ENCODE measurements at regions not wholly inside any gene's neighbourhood (a gene's known extent, or its start where the extent isn't known, plus 50 kb on each side); places are given as distances from the start of the nearest gene placed in this dataset.

- Histone ChIP-seq H3K18ac (ENCODE audit: insufficient read length, low read depth, low read length) (no peak overlapping the region), H3K79me2 (ENCODE audit: insufficient read depth, low read length) (no peaks in the 10 kb centered on the region), H3K14ac (ENCODE audit: insufficient read depth, low read length) (no peak overlapping the region), H2AK5ac (ENCODE audit: insufficient read length, low read length) (no peak overlapping the region), H4K5ac (ENCODE audit: insufficient read length, low read depth, low read length) (no peak overlapping the region), H3K23me2 (ENCODE audit: insufficient read length, low read depth, low read length, poor library complexity, severe bottlenecking) (no peaks in the 10 kb centered on the region), H3T11ph (ENCODE audit: low read length) (no peak overlapping the region), H2BK15ac (ENCODE audit: low read depth, low read length) (no peak overlapping the region), H3K4ac (ENCODE audit: low read depth, low read length) (no peak overlapping the region), H3K9ac (ENCODE audit: extremely low read depth, insufficient read length, low read length) (no peak overlapping the region), H2AFZ (ENCODE audit: low read length) (no peak overlapping the region), H3K23ac (ENCODE audit: insufficient read length, low read depth, low read length) (no peak overlapping the region), H2BK12ac (ENCODE audit: insufficient read length, low read depth, low read length) (no peak overlapping the region), H3K79me1 (ENCODE audit: insufficient read depth, low read depth, low read length, poor library complexity, severe bottlenecking) (no peaks in the 10 kb centered on the region), H3K27ac (ENCODE audit: insufficient read length, low read depth, low read length) (no peak overlapping the region), H2BK120ac (ENCODE audit: low read depth, low read length, poor library complexity, severe bottlenecking) (no peak overlapping the region), H3K9me3 (ENCODE audit: control insufficient read depth, low read depth, low read length) (no peaks in the 10 kb centered on the region), H3K4me1 (ENCODE audit: insufficient read depth, low read length) (no peaks in the 10 kb centered on the region), H2BK5ac (ENCODE audit: insufficient read length, low read length) (no peak overlapping the region), H4K20me1 (ENCODE audit: control insufficient read depth, insufficient read depth, insufficient read length) (no peaks in the 10 kb centered on the region), H4K8ac (replicated peaks; ENCODE audit: insufficient read length, low read depth, low read length) (no peak overlapping the region), H3K27me3 (ENCODE audit: insufficient read depth, low read length) (no peaks in the 10 kb centered on the region), H2BK20ac (ENCODE audit: low read depth, low read length, poor library complexity, severe bottlenecking) (no peak overlapping the region), H3K56ac (ENCODE audit: insufficient read length, low read depth, low read length) (no peak overlapping the region), H4K91ac (ENCODE audit: insufficient read length, low read depth, low read length) (no peak overlapping the region), H3K4me2 (ENCODE audit: insufficient read depth, insufficient read length, low read length) (no peak overlapping the region)
- no peak overlapping the region for H3K4me3 Mint-ChIP-seq
- TF ChIP-seq CTCF (conservative IDR thresholded peaks at IDR 0.05), result no peak
- H3K9me3 Mint-ChIP-seq, result peaks cover 29 to 32% of the 10 kb centered on the region in 2 experiments
- H3K4me1 Mint-ChIP-seq, result peaks cover 5 to 8% of the 10 kb centered on the region in 2 experiments; a peak in 3 of 4 replicates
- no peaks in the 10 kb centered on the region for H3K27me3 Mint-ChIP-seq (ENCODE audit: low read depth)
- peaks cover 8 to 24% (median 9%) of the 10 kb centered on the region in 3 experiments; a peak in 6 of 7 replicates for H3K36me3 Mint-ChIP-seq (ENCODE audit: insufficient read depth in 1 of 3, low read depth in 3 of 3)
- no peak for DNase-seq
- H3K27ac Mint-ChIP-seq, result 0 out of 7 replicates have a peak overlapping the region, but pooled peaks of 1 of the 3 experiments have one; percentile 23
These were observed 153.5 kb upstream of the COL8A1 start for GRCh38 chr3:99484871-99485270.
